NCI-H510A treated with DMSO at 0.1 percent for 48 hours (cell line): ENCODE measurements at regions not wholly inside any gene's neighbourhood (a gene's known extent, or its start where the extent isn't known, plus 50 kb on each side); places are given as distances from the start of the nearest gene placed in this dataset.
"Not testable (repeated sequence)": the region's sequence is repeated elsewhere in the genome, so short reads cannot be mapped to it uniquely, and the experiment has no call there.

ENCODE experiments used
- DNase-seq: peaks from one replicate; lab custom pipeline; 2025; lab: John Stamatoyannopoulos, UW

DNA sequence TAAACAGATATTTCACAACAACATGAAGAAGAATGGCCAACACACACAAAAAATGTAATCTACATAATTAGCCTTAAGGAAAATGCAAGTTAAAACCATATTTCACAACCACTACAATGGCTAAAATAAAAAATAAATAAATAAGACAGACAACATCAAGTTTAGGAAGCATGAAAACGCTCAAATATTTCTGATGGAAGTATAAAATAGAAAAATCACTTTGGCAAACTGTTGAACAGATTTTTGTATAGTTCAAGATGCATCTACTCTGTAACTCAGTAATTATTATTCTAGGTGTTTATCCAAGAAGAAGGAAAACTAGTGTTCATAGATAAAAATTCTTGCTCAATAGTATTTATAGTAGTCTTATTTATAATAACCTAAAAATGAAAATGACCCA is 1410.1 kb upstream of the ADGRB3 start:
- no peak for DNase-seq

DNA sequence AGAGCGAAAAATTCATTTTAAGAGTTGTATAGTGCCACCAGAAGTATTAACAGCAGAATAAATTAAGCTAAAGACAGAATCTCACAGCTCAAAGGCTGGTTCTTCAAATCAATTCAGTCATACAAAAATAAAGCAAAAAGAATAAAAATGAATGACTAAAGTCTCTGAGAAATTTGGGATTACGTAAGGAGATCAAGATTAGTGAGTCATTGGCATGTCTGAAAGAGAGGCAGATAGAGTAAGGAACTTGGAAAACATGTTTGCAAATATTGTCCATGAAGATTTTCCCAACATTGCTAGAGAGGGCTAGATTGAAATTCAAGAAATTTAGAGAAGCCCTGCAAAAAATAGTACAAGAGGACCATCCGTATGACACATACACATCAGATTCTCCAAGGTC is 1413.9 kb upstream of the ADGRB3 start:
- DNase-seq, result no peak

DNA sequence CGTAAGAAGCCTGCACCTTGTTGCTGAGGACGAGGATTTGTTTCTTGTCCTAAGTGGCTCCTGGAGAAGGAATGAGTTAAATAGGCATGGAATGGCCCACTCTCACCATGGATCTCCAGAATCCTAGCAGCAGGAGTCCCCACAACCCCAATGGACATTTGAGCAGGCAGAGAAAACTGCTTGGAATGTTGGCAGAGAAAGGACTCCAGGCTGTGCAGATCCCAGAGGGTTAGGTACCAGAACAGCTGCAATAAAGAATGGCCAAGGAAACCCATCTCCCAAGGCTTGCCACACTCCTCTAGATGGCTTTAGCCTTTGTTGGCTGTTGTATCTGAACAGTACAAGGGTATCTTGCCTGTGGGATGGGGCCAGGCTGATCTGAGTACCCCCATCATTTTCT is 1415.7 kb upstream of the ADGRB3 start:
- DNase-seq, result no peak

DNA sequence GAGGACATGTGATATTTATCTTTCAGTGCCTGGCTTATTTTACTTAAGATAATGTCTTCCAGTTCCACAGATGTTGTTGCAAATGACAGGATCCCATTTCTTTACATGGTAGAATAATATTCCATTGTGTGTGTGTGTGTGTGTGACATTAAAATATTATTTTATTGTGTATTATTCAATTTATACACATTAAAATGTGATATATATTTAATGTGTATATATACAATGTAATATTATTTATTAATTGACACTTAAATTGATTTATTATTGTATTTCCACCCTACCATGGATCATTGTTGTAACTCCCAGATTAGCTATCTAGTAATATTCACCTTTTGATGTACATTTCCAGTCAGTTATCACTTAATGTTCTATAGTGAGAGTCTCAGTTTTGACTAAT is 1422.5 kb upstream of the ADGRB3 start:
- DNase-seq, result no peak

DNA sequence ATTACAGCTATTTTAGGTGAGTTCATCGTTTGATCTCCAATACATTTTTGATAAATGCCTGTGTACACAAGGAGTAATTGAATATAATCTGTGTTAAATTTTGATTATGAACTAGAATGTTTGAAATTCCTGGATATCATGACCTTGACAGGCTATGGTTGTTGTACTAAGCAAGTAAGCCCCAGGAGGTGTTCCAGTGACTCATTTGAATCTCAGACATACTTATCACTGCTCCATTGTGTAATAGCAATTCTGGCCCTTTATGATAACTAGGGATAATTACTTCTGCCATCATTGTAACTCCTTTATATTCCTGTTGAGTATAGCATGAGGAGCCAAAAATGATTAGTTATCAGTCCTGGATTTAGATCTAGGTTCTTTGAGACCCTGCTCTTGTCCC is 1424.6 kb upstream of the ADGRB3 start:
- DNase-seq, result no peak

DNA sequence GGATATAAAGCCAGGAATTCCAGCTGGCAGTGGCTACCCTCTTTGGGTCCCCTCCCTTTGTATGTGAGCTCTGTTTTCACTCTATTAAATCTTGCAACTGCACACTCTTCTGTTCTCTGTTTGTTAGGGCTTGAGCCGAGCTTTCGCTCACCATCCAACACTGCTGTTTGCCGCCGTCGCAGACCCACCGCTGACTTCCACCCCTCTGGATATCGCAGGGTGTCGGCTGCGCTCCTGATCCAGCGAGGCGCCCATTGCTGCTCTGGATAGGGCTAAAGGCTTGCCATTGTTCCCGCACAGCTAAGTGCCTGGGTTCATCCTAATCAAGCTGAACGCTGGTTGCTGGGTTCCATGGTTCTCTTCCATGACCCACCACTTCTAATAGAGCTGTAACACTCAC is 1433.5 kb upstream of the ADGRB3 start:
- no peak for DNase-seq

DNA sequence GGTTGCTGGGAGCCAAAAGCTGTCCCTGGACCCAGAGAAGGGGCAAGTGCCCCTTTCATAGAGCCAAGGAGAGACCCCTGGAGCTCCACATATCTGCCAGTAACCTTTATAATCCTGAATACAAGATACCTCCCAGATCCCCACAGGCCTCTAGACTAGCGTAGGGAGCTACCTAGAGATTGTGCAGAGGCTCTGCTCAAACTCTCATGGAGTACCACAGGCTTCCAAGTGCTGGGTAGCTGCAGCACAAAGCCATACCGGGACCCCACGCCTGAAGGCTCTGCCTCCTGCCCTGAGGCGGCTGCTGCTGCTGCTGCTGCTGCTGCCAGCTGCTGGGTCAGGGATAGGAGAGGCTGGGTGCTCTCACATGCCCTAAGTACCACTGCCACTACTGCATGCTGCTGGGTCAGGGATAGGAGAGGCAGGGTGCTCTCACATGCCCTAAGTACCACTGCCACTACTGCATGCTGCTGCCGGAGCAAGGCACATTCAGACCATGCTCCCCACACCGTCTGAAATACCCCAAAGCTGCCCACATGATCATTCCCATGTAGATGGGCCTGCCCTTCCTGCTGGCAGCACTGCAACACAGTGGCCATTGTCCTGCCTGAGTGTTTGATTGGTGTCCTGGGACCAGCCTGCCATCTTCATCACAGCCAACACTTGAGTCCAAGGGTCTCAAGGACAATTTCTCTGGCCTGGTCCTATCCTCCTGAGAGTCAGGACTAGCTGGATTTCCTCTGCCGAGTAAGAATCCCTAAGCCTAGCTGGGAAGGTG is 1434.3 kb upstream of the ADGRB3 start:
- DNase-seq, result no peak

DNA sequence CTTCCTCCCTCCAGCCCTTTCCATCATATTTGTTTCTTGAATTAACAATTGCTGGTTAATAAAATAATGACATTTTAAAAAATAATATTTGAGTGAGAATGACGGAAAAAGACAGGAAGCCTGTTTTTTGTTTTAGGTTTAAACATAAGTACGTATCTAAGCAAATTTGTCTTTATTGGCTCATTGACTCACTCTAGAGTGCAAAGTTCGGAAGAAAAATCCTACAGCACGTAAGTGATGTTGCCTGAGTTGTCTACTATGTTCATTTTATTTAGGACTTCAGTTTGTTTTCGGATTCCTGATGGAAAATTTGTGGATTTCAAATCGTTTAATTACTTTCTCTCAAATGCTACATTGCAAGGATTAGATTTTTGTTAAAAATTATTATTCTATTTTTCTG is 1435.7 kb upstream of the ADGRB3 start:
- DNase-seq, result no peak

DNA sequence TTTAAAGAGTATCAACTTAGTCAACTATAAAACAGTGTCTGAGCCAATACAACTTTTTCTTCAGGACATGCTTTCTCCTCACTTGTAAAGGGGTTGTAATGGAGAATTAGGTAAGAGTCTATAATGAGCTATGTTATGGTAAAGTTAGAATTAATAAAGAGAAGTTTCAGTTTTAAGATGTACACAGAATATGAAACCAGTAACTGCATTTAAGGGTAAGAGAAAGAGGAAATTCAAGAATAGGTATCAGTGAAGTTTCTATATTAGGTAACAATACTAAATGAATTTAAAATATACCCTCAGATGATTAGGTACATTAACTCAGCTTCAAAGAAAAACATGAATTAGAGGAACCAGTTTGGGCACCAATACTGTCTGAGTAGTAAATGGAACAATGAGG is 1444.3 kb upstream of the ADGRB3 start:
- DNase-seq, result no peak

DNA sequence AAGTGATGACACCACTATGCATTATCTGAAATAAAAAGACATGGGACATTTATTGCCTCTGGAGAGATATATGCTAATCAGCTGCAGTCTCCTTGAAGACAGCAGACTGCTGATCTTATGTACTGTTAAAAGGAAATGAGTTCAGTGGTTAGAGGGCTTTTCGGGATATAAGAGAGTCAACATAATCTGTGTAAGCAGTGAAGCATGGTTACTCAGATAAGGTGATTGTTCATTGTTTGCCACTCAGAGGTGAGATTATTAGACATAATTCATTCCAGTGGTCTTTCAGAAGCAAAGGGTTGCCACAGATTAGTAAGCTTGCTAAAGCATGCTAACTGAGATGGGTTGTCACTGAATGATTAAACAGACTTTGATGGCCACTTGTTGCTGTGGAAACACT is 1450.7 kb upstream of the ADGRB3 start:
- DNase-seq, result no peak

DNA sequence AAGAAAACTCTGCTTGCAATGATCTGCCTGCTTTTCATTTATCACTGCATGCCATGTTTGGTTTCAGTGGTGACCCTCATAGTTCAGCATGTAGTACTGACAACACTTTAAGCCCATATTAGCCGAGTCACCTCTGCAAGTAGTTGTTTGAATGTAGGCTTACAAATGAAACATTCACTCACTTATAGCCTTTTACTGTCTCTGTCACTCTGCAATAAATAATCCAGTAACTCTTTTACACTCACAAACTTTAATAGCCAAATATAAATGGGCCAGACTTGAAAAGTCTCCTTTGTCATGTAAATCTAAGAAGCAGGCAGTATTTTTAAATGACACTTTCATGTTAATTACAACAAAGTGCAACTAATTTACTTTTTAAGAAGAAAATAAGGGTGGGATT is 1460.0 kb upstream of the ADGRB3 start:
- DNase-seq, result no peak

DNA sequence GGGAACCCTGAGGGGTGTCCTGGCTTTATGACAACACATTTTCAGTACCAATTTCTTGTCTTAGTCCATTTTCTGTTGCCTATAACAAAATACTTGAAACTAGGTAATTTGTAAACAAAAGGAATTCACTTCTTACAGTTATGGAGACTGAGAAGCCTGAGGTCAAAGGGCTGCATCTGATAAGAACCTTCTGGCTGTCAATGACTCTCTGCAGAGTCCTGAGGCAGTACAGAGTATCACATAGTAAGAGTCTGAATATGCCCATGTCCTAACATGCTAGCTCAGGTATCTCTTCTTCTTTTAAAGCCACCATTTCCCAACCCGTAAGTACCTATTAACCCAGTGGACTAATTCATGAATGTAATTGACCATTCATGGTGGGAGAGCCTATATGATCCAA is 1458.6 kb upstream of the EYS start:
- no peak for DNase-seq

DNA sequence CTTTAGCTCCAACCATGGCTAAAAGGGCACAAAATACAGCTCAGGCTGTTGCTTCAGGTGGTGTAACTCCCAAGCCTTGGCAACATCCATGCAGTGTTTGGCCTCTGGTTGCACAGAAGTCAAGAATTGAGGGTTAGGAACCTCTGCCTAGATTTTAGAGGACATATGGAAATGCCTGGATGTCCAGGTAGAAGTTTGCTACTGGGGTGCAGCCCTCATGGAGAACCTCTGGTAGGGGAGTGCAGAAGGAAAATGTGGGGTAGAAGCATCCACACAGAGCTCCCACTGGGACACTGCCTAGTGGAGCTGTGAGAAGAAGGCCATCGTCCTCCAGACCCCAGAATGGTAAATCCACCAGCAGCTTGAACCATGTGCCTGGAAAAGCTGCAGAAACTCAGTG is 1453.8 kb upstream of the EYS start:
- no peak for DNase-seq

DNA sequence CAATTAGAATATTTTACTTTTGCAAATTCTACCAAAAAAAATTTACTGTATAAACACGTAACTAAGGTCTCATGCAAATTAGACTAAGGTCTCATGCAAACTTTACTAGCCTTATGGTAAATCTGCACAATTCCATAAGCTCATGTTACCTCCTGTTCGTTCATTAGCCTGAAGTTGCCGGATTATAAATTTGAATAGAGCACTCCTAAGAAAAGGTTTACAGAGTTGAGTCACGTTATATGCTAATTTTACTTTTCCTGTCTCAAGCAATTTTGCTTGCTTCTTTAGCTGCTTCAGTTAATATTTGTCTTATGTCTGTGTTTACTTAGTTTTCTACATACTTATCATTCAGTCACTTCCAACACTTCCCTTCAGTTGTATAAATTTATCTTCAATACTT is 1434.0 kb upstream of the EYS start:
- no peak for DNase-seq

DNA sequence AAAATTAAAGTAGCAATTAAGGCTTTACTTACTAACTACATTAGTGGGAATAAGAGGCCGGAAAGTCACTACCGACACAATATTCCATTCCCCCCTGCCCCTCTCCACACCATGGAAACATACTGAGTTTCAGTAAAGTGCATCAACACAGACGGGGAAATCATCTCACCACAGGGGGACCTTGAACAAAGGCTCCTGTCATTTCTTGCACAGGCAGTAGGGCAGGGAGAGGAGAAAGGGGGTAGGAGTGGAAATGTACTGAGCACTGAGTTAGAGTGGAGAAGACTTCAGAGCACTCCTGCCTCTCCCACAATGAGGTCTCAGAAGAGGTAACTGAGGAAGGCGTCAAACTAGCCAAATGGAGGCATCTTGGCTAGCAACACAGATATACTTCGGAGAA is 1426.9 kb upstream of the EYS start:
- no peak for DNase-seq

DNA sequence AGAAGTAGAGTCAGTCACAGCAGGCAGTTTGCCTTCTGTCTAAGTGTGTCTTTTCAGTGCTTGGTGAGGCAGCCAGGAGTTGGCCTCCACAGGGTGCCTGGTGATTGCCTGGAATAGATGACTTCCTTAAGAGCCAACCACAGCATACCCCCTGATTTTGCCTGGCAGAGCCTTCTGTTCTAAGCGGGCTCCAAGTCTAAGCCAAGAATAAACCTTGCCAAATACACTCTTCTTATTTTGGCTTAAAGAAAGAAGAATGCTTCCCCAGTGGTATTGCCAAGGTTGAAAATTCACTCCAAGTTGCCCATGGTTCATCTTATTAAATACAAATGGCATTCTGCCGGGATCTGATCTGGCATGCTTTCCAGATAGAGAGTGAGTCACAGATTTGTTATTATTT is 1424.8 kb upstream of the EYS start:
- DNase-seq, result no peak

DNA sequence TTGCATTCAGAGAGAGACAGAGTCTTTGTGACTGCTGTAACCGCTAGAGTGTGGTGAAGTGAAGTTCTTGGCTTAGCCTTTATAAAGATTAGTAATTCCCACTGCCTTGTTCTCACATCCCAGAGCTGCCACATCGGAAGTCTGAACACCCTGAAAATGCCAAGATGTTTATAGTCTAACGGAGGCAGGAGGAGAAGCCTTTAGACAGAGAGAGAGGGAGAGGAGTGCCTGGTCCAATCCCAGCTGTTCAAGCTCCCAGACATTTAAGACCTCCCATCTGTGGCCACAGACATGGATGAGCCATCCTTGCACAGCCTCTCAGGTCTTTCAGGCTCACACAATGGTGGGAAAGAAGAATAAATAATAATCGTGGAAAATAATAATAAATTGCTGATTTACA is 1422.8 kb upstream of the EYS start:
- no peak for DNase-seq

DNA sequence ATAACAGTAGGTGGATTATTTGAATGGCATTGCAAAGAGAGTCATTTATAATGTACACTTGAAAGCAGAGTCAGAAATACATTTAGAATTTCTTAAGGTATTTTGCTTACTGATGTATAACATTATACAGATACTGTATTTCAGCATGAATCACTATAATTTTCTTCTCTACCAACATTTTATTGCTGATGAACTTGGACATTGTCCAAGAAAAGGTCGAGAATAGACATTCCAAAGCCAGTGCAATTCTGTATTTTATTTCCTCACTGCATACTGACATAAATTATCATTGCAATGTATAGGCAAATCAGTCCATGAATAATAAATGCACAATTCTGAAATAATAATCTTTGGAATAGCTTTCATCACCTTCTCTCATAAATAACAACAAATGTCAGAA is 1420.0 kb upstream of the EYS start:
- no peak for DNase-seq

DNA sequence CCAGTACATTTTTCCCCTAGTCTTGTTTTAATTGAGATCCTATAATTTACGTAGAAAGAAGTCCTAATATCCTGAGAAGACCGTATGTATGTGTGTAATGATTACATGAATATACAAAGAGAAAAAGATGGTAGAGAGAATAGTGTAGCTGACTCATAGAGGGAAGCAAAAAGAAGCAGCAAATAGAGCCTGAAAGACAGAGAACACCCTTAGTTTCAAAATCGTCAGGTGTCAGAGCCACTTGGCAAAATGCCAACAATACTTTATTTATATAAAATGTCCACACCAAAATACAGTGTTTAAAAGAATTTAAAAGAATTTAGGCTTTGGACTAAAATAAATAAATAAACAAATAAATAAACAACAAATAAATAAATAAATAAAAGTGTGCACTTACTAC is 1414.1 kb upstream of the EYS start:
- no peak for DNase-seq

DNA sequence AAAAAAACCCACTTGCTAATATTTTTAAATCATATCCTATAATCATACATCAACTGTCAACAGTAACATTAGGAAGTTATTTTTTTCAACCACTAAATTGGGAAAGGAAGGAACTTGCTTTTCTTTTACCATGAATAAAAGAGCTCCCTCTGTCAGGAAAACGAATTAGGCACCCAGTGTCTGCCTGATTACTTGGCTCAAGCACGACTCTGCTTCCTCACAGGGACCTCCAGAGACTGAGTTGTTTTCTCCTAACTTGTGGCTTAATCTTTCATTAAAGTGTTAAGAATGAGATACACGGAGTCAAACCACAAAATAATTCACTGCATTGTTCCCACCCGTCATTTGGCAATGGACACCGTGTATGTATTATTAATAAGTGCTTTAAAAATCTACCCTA is 1405.1 kb upstream of the EYS start:
- DNase-seq, result no peak

DNA sequence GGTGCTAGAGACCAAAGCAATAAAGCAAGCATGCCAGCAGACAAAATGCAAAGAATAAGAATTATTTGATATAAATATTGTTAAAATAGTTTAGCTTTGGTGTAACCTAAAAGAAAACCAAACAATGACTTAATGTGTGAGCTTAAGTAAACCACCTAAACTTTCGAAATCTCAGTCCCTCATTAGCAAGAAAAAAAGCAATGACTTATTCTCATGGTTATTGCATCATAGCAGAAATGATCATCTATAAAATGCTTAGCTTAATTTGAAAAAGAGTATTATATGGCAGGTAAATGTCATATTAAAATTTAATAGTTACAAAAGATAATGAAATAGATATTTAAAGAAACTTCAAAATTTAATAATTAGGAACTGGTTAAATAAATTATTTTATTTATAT is 1395.7 kb upstream of the EYS start:
- DNase-seq, result no peak

DNA sequence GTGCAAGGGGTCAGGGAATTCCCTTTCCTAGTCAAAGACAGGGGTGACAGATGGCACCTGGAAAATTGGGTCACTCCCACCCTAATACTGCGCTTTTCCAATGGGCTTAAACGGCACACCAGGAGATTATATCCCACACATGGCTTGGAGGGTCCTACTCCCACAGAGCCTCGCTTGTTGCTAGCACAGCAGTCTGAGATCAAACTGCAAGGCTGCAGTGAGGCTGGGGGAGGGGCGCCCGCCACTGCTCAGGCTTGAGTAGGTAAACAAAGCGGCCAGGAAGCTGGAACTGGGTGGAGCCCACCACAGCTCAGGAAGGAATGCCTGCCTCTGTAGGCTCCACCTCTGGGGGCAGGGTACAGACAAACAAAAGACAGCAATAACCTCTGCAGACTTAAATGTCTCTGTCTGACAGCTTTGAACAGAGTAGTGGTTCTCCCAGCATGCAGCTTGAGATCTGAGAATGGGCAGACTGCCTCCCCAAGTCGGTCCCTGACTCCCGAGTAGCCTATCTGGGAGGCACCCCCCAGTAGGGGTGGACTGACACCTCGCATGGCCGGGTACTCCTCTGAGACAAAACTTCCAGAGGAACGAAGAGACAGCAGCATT is 1388.7 kb upstream of the EYS start:
- DNase-seq, result not testable (repeated sequence)

DNA sequence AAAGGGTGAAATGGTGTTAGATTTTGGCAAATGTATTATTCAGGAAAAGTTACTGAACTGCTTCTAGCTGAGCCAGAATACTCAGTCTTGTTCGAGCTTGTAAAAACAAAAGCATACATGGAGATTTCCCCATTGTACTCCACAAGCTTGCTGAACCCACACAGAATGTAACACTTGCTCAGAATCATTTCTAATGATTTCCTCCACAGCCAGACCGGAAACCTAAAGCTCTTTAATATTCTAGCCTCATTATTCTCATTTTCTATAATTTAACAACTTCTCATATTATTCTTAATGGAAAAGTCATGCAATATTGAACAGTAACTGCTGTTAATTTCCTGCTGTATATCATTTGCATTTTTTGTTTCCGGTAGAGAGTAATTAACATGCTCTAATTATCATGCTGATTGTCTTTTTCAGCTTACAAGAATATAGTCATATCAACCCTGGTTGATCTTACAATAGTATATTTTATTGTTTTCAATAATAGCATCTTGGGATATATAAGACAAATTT is 1387.5 kb upstream of the EYS start:
- no peak for DNase-seq

DNA sequence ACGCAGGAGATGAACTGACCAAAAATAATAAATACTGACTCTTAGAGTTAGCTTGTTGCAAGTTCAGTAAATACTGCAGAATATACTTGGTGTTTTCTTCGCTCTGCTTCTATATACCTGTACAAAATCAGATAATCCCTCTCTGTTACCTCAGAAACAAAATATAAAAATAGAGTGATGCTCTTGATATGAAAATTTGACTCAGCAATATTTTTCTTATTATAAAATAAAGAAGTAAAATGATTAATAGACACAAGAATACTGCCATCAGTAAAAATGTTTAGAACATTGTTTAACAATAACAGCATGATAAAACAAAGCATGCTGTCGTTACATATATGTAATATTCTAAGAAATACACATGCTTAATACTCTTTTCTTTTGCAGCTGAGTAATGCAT is 1366.9 kb upstream of the EYS start:
- no peak for DNase-seq
